C4-2B (cell line): ENCODE measurements at regions not wholly inside any gene's neighbourhood (a gene's known extent, or its start where the extent isn't known, plus 50 kb on each side); places are given as distances from the start of the nearest gene placed in this dataset.

Experiments used
- ZFX ChIP-seq: fragments of 450-650 bp; IDR thresholded peaks from 2 replicates; pipeline ENCODE4 v1.6.1; 2017
- TF ChIP-seq, protein P1 (sequence below): fragments of 450-650 bp; conservative IDR thresholded peaks from 2 replicates; pipeline ENCODE4 v1.5.1; 2017; ENCODE audit warnings: mild to moderate bottlenecking

DNA sequence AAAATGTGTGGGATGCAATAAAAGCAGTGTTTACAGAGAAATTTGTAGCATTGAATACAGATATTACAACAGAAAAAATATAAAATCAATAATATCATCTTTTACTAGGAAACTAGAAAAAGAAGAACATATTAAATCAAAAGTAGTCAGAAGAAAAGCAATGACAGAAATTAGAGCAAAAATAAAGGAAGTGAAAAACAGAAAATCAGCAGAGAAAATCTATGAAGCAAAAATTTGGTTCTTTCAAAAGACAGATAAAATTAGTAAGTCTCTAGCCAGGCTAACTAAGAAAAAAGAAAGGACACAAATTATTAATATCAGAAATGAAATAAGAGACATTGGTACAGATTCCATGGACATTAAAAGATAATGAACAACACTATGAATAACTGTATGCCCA lies 212.0 kb upstream of the MGAT5 start:
- TF ChIP-seq, protein P1, sequence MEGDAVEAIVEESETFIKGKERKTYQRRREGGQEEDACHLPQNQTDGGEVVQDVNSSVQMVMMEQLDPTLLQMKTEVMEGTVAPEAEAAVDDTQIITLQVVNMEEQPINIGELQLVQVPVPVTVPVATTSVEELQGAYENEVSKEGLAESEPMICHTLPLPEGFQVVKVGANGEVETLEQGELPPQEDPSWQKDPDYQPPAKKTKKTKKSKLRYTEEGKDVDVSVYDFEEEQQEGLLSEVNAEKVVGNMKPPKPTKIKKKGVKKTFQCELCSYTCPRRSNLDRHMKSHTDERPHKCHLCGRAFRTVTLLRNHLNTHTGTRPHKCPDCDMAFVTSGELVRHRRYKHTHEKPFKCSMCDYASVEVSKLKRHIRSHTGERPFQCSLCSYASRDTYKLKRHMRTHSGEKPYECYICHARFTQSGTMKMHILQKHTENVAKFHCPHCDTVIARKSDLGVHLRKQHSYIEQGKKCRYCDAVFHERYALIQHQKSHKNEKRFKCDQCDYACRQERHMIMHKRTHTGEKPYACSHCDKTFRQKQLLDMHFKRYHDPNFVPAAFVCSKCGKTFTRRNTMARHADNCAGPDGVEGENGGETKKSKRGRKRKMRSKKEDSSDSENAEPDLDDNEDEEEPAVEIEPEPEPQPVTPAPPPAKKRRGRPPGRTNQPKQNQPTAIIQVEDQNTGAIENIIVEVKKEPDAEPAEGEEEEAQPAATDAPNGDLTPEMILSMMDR = no peak
- no peak for TF ChIP-seq ZFX
